ENCODE measurements at regions not wholly inside any gene's neighbourhood (a gene's known extent, or its start where the extent isn't known, plus 50 kb on each side); places are given as distances from the start of the nearest gene placed in this dataset.
A peak's percentile ranks its signal among the peaks of the same experiment; 100 is the strongest.

- no peak for DNase-seq
These were observed 669.8 kb upstream of the LRFN5 start for GRCh38 chr14:40936861-40937260.

GRCh38 chr14:40920380-40920779, 686.3 kb upstream of the LRFN5 start:
- no peak for DNase-seq

- DNase-seq = no peak
These were observed 695.5 kb upstream of the LRFN5 start for GRCh38 chr14:40911141-40911540.

- DNase-seq = no peak
These were observed 696.8 kb upstream of the LRFN5 start for GRCh38 chr14:40909906-40910305.

GRCh38 chr14:40903709-40904108, 703.0 kb upstream of the LRFN5 start:
- DNase-seq = no peak

GRCh38 chr14:40899435-40899834, 707.2 kb upstream of the LRFN5 start:
- no peak for DNase-seq

GRCh38 chr14:40894846-40895245, 711.8 kb upstream of the LRFN5 start:
- no peak for DNase-seq

- DNase-seq = no peak
These were observed 717.5 kb upstream of the LRFN5 start for GRCh38 chr14:40889126-40889525.

- no peak for DNase-seq
These were observed 718.8 kb upstream of the LRFN5 start for GRCh38 chr14:40887912-40888311.

- DNase-seq = no peak
These were observed 736.4 kb upstream of the LRFN5 start for GRCh38 chr14:40870252-40870651.

GRCh38 chr14:40859055-40859454, 747.6 kb upstream of the LRFN5 start:
- no peak for DNase-seq

- DNase-seq = no peak
These were observed 751.3 kb upstream of the LRFN5 start for GRCh38 chr14:40855343-40855742.

- DNase-seq = no peak
These were observed 756.5 kb upstream of the LRFN5 start for GRCh38 chr14:40850191-40850590.

GRCh38 chr14:40847480-40847879, 759.2 kb upstream of the LRFN5 start:
- DNase-seq = peak in 1 of 58 donors; percentile 3

GRCh38 chr14:40842816-40843215, 763.9 kb upstream of the LRFN5 start:
- DNase-seq = no peak

GRCh38 chr14:40841886-40842285, 764.8 kb upstream of the LRFN5 start:
- DNase-seq = no peak

GRCh38 chr14:40838601-40839000, 768.1 kb upstream of the LRFN5 start:
- no peak for DNase-seq

- no peak for DNase-seq
These were observed 800.2 kb upstream of the LRFN5 start for GRCh38 chr14:40806471-40806870.

GRCh38 chr14:40796168-40796567, 810.5 kb upstream of the LRFN5 start:
- DNase-seq = no peak

GRCh38 chr14:40784860-40785259, 821.8 kb upstream of the LRFN5 start:
- DNase-seq = no peak

GRCh38 chr14:40762685-40763084, 844.0 kb upstream of the LRFN5 start:
- DNase-seq = no peak

GRCh38 chr14:40762177-40762576, 844.5 kb upstream of the LRFN5 start:
- DNase-seq = no peak

GRCh38 chr14:40760704-40761103, 846.0 kb upstream of the LRFN5 start:
- no peak for DNase-seq

GRCh38 chr14:40758076-40758475, 848.6 kb upstream of the LRFN5 start:
- DNase-seq = no peak

Measured in anterior cingulate cortex (tissue), 58 donors.